Activated T-cell treated with anti-CD3 and anti-CD28 coated beads, Interleukin-2, amount 50 U/mL, for 48 hours (primary cell): ENCODE measurements at regions not wholly inside any gene's neighbourhood (a gene's known extent, or its start where the extent isn't known, plus 50 kb on each side); places are given as distances from the start of the nearest gene placed in this dataset.

Experiments used
- DNase-seq, 2 experiments: peaks; one replicate each; pipeline ENCODE4 v3.0.0-alpha.2; 2020

GRCh38 chr1:208420696-208421095 lies 176.5 kb upstream of the PLXNA2 start:
- no peak for DNase-seq

- DNase-seq, result no peak
Observed at GRCh38 chr1:208421486-208421885, 177.3 kb upstream of the PLXNA2 start.

GRCh38 chr1:208423526-208423925 lies 179.3 kb upstream of the PLXNA2 start:
- no peak for DNase-seq

GRCh38 chr1:208425096-208425495 lies 180.9 kb upstream of the PLXNA2 start:
- DNase-seq, result no peak

- DNase-seq, result no peak
Observed at GRCh38 chr1:208430220-208430619, 186.0 kb upstream of the PLXNA2 start.

- DNase-seq, result no peak
Observed at GRCh38 chr1:208431721-208432120, 187.5 kb upstream of the PLXNA2 start.

GRCh38 chr1:208432346-208432745 lies 188.2 kb upstream of the PLXNA2 start:
- DNase-seq, result no peak

GRCh38 chr1:208433086-208433485 lies 188.9 kb upstream of the PLXNA2 start:
- no peak for DNase-seq

- DNase-seq, result no peak
Observed at GRCh38 chr1:208433971-208434370, 189.8 kb upstream of the PLXNA2 start.

GRCh38 chr1:208437401-208437800 lies 193.2 kb upstream of the PLXNA2 start:
- DNase-seq, result no peak

- DNase-seq, result no peak
Observed at GRCh38 chr1:208438112-208438699, 194.0 kb upstream of the PLXNA2 start.

- DNase-seq, result no peak
Observed at GRCh38 chr1:208445758-208446203, 201.6 kb upstream of the PLXNA2 start.

GRCh38 chr1:208446271-208446691 lies 202.1 kb upstream of the PLXNA2 start:
- DNase-seq, result no peak

- DNase-seq, result no peak
Observed at GRCh38 chr1:208448425-208448824, 204.2 kb upstream of the PLXNA2 start.

GRCh38 chr1:208449951-208450350 lies 205.8 kb upstream of the PLXNA2 start:
- DNase-seq, result no peak

GRCh38 chr1:208450958-208451357 lies 206.8 kb upstream of the PLXNA2 start:
- DNase-seq, result no peak

GRCh38 chr1:208455821-208456220 lies 211.6 kb upstream of the PLXNA2 start:
- DNase-seq, result no peak

- no peak for DNase-seq
Observed at GRCh38 chr1:208456487-208456886, 212.3 kb upstream of the PLXNA2 start.

GRCh38 chr1:208460823-208461222 lies 216.6 kb upstream of the PLXNA2 start:
- no peak for DNase-seq

GRCh38 chr1:208461680-208462079 lies 217.5 kb upstream of the PLXNA2 start:
- DNase-seq, result no peak

- DNase-seq, result no peak
Observed at GRCh38 chr1:208462761-208463160, 218.6 kb upstream of the PLXNA2 start.

GRCh38 chr1:208465266-208465665 lies 221.1 kb upstream of the PLXNA2 start:
- DNase-seq, result no peak

GRCh38 chr1:208465786-208466590 lies 221.8 kb upstream of the PLXNA2 start:
- no peak for DNase-seq

- DNase-seq, result no peak
Observed at GRCh38 chr1:208467151-208467780, 223.1 kb upstream of the PLXNA2 start.
